Panc1 (cell line): ENCODE measurements at regions not wholly inside any gene's neighbourhood (a gene's known extent, or its start where the extent isn't known, plus 50 kb on each side); places are given as distances from the start of the nearest gene placed in this dataset.

Source experiments
- ATAC-seq: fragments of 200-7000 bp; cut with Tn5 transposase; 2 replicates; pipeline ENCODE4 v1.9.1; 2020; ENCODE audit warnings: mild to moderate bottlenecking, moderate library complexity
- BruUV-seq: library from RNA; stranded (reverse); fragments of 400-500 nt; replicated peaks from 2 replicates; lab custom pipeline; 2021; lab: Mats Ljungman, UMichigan
- CTCF ChIA-PET: fragments of 300-600 bp; sonication (Branson Sonifier 250); formaldehyde crosslinking; loops from one replicate; lab custom pipeline; 2022; ENCODE audit warnings: antibody characterized with exemption; lab: Charles Lee
- POLR2A ChIA-PET: fragments of 300-600 bp; sonication (Branson Sonifier 250); formaldehyde crosslinking; loops from one replicate; lab custom pipeline; 2022; ENCODE audit warnings: antibody characterized with exemption; lab: Charles Lee
- DNase-seq: peaks from one replicate; pipeline ENCODE4 v3.0.0-alpha.2; 2010; ENCODE audit warnings: low read depth, low spot score
- H3K27ac ChIP-seq: 2 replicates; pipeline ENCODE4 v1.5.1; 2011; ENCODE audit warnings: mild to moderate bottlenecking, low read length, inconsistent platforms
- H3K27me3 ChIP-seq: fragments of 200-500 bp; sonication (Bioruptor generic); 2 replicates; pipeline ENCODE4 v1.6.0; 2014; ENCODE audit warnings: low read length, inconsistent platforms; ENCODE audit not compliant: control insufficient read depth, insufficient read depth
- H3K36me3 ChIP-seq: fragments of 200-500 bp; sonication (Bioruptor generic); 2 replicates; pipeline ENCODE4 v1.5.1; 2014; ENCODE audit warnings: inconsistent platforms, mild to moderate bottlenecking, low read length, moderate library complexity; ENCODE audit not compliant: control insufficient read depth, insufficient read depth
- H3K4me1 ChIP-seq: 2 replicates; pipeline ENCODE4 v1.5.1; 2011; ENCODE audit warnings: inconsistent platforms, mild to moderate bottlenecking, low read length, moderate library complexity; ENCODE audit not compliant: control insufficient read depth, insufficient read depth
- H3K4me3 ChIP-seq, 2 experiments: 2 replicates each; pipeline ENCODE4 v1.5.1; 2011 to 2012; ENCODE audit warnings: low read depth in 2 of 2, low read length in 2 of 2, mild to moderate bottlenecking in 2 of 2, inconsistent platforms in 1 of 2, moderate library complexity in 1 of 2
- H3K9me3 ChIP-seq: fragments of 200-500 bp; sonication (Bioruptor generic); 2 replicates; pipeline ENCODE4 v1.5.1; 2014; ENCODE audit warnings: low read depth, mild to moderate bottlenecking, inconsistent platforms, low read length, moderate library complexity; ENCODE audit not compliant: control insufficient read depth, insufficient read depth
- CTCF ChIP-seq: fragments of 450-650 bp; IDR thresholded peaks from 2 replicates; pipeline ENCODE4 v1.5.1; 2017; ENCODE audit warnings: mild to moderate bottlenecking
- POLR2AphosphoS5 ChIP-seq: IDR thresholded peaks from 2 replicates; pipeline ENCODE4 v1.6.1; 2012; ENCODE audit warnings: mild to moderate bottlenecking, low read depth, low read length, moderate library complexity
- REST ChIP-seq, 2 experiments: IDR thresholded peaks; 2 replicates each; pipeline ENCODE4 v1.6.1; 2011 to 2012; ENCODE audit warnings: low read depth in 2 of 2, control low read depth in 1 of 2, low read length in 1 of 2, mild to moderate bottlenecking in 1 of 2, moderate library complexity in 1 of 2; ENCODE audit not compliant: insufficient read depth in 1 of 2
- SIN3A ChIP-seq: IDR thresholded peaks from 2 replicates; pipeline ENCODE4 v1.6.1; 2012; ENCODE audit warnings: low read depth, mild to moderate bottlenecking, low read length, moderate library complexity, borderline replicate concordance; ENCODE audit not compliant: insufficient read depth
- TCF7L2 ChIP-seq: IDR thresholded peaks from 2 replicates; pipeline ENCODE4 v1.6.1; 2011; ENCODE audit warnings: mild to moderate bottlenecking, low read depth, low read length, inconsistent platforms
- in situ Hi-C: cut with HindIII; loops from 2 replicates; pipeline ENCODE4 v1.10.0; 2016; ENCODE audit warnings: low sequenced_read_pairs, low pct_unique_long_range_greater_than_20kb
- intact Hi-C: fragments of 100-400 bp; cut with micrococcal nuclease; formaldehyde crosslinking; loops from one replicate; pipeline ENCODE4 v1.10.0; 2022; ENCODE audit not compliant: unreplicated experiment

- ATAC-seq (no peak), DNase-seq (no peak)
- H3K4me1 ChIP-seq = no peaks in the 10 kb centered on the region
- H3K27ac ChIP-seq = no peak overlapping the region
- POLR2A ChIA-PET = no interaction called here
- no peaks in the 10 kb centered on the region for H3K9me3 ChIP-seq
- no peak for TF ChIP-seq SIN3A
- BruUV-seq = no TSS peak
- intact Hi-C loops (no loop called here), in situ Hi-C loops (no loop called here)
- H3K27me3 ChIP-seq = no peaks in the 10 kb centered on the region
- H3K36me3 ChIP-seq = no peaks in the 10 kb centered on the region
- no peak overlapping the region for H3K4me3 ChIP-seq
- CTCF ChIA-PET = interaction anchor here (0.7 kb wide), 1 partner anchor 104 kb away, joined by 4 read pairs; no protein-coding TSS in a partner anchor
These were observed 54.7 kb upstream of the TRIM39 start for GRCh38 chr6:30272032-30272431.

- CTCF ChIA-PET = no interaction called here
- no peaks in the 10 kb centered on the region for H3K36me3 ChIP-seq
- POLR2A ChIA-PET = no interaction called here
These were observed 54.2 kb upstream of the TRIM26 start for GRCh38 chr6:30267423-30267822.

More at GRCh38 chr6:30267423-30267822, 54.2 kb upstream of the TRIM26 start:
- no peak for TF ChIP-seq TCF7L2
- TF ChIP-seq POLR2AphosphoS5 = no peak
- no peak for TF ChIP-seq REST (IDR thresholded peaks at IDR 0.05; ENCODE audit: insufficient read depth in 1 of 2, low read depth in 2 of 2, low read length in 1 of 2)
- no peak for TF ChIP-seq CTCF
- TF ChIP-seq SIN3A = no peak
- no peaks in the 10 kb centered on the region; the same call in 1 of the 2 replicates for H3K4me1 ChIP-seq
- intact Hi-C loops = no loop called here
- in situ Hi-C loops = no loop called here
- no peak overlapping the region for H3K27ac ChIP-seq
- BruUV-seq = no TSS peak
- H3K9me3 ChIP-seq = no peaks in the 10 kb centered on the region
- no peak overlapping the region for H3K4me3 ChIP-seq
- ATAC-seq (no peak), DNase-seq (no peak)
- H3K27me3 ChIP-seq = no peaks in the 10 kb centered on the region
